Prostate gland (tissue), 2 donors: ENCODE measurements at regions not wholly inside any gene's neighbourhood (a gene's known extent, or its start where the extent isn't known, plus 50 kb on each side); places are given as distances from the start of the nearest gene placed in this dataset.
"Not testable (repeated sequence)": the region's sequence is repeated elsewhere in the genome, so short reads cannot be mapped to it uniquely, and the experiment has no call there.

Experiments
- DNase-seq: peaks from one replicate; pipeline ENCODE4 v3.0.0-alpha.2; 2019; ENCODE audit warnings: low spot score
- H3K27ac ChIP-seq, 2 donors: fragments of 200-600 bp; sonication (generic); 2 replicates each; pipeline ENCODE4 v1.5.1; 2017 to 2019
- H3K27me3 ChIP-seq: fragments of 200-600 bp; sonication (generic); replicated peaks from 2 replicates; pipeline ENCODE4 v1.5.1; 2019; ENCODE audit not compliant: insufficient read depth
- H3K36me3 ChIP-seq, 2 donors: fragments of 200-600 bp; sonication (generic); 1 replicate in 1 of 2; 2 replicates in 1 of 2; pipeline versions ENCODE4 v1.5.1 to v1.8.1; 2017 to 2019
- H3K4me1 ChIP-seq: fragments of 200-600 bp; sonication (generic); replicated peaks from 2 replicates; pipeline ENCODE4 v1.5.1; 2019
- H3K4me3 ChIP-seq, 2 donors: fragments of 200-600 bp; sonication (generic); 2 replicates each; pipeline ENCODE4 v1.5.1; 2017 to 2019
- H3K9me3 ChIP-seq: fragments of 200-600 bp; sonication (generic); 2 replicates; pipeline ENCODE4 v1.5.1; 2017
- CTCF ChIP-seq, 4 experiments: fragments of 200-600 bp in 2 of 4; fragments of 450-650 bp in 2 of 4; sonication (generic) in 2 of 4; IDR thresholded peaks; 1 replicate in 3 of 4; 2 replicates in 1 of 4; pipeline ENCODE4 v1.5.1; 2016 to 2019; ENCODE audit warnings: antibody characterized with exemption in 4 of 4, mild to moderate bottlenecking in 2 of 4, moderate library complexity in 2 of 4
- POLR2A ChIP-seq: fragments of 450-650 bp; IDR thresholded peaks from one replicate; pipeline ENCODE4 v1.6.1; 2016; ENCODE audit warnings: antibody characterized with exemption, mild to moderate bottlenecking
- POLR2AphosphoS5 ChIP-seq: sonication (generic); formaldehyde crosslinking; IDR thresholded peaks from one replicate; pipeline ENCODE4 v1.6.1; 2017; ENCODE audit warnings: antibody characterized with exemption
- WGBS: methylation state at CpG from one replicate; pipeline ENCODE4 v1.1.5; 2018; 5-methylcytosine and 5-hydroxymethylcytosine counted together
- intact Hi-C: fragments of 100-400 bp; cut with DNase I; formaldehyde crosslinking; loops from one replicate; pipeline ENCODE4 v1.14.2; 2022
- small RNA-seq, 2 donors: library from RNA; depleted of rRNA; stranded (forward); fragments of <200 nt; gene quantifications; one replicate each; pipeline ENCODE3, GENCODE V24; 2016

- intact Hi-C loops, result no loop called here
- Histone ChIP-seq H3K4me1 (no peaks in the 10 kb centered on the region), H3K36me3 (no peaks in the 10 kb centered on the region), H3K27me3 (no peaks in the 10 kb centered on the region), H3K4me3 (no peak overlapping the region), H3K27ac (no peak overlapping the region), H3K9me3 (no peaks in the 10 kb centered on the region)
- no peak for DNase-seq
- 92% methylated on average over 7 of the region's 7 CpGs for WGBS
- no peak for TF ChIP-seq CTCF (IDR thresholded peaks at IDR 0.05)
- TF ChIP-seq POLR2A, result no peak
- no peak for TF ChIP-seq POLR2AphosphoS5
Observed at GRCh38 chr14:51597261-51598001, 54.3 kb upstream of the FRMD6 start.

- 66% methylated on average over 1 of the region's 1 CpG for WGBS
Observed at GRCh38 chr14:51598924-51599600, 52.6 kb upstream of the FRMD6 start.

GRCh38 chr14:51600658-51601057, 51.1 kb upstream of the FRMD6 start:
- Histone ChIP-seq H3K4me1 (no peaks in the 10 kb centered on the region), H3K36me3 (no peaks in the 10 kb centered on the region), H3K9me3 (no peaks in the 10 kb centered on the region), H3K4me3 (no peak overlapping the region), H3K27me3 (no peaks in the 10 kb centered on the region), H3K27ac (no peak overlapping the region)
- no peak for TF ChIP-seq POLR2AphosphoS5
- no peak for TF ChIP-seq CTCF (IDR thresholded peaks at IDR 0.05)
- TF ChIP-seq POLR2A, result no peak
- WGBS, result 57% methylated on average over 1 of the region's 1 CpG
- intact Hi-C loops, result no loop called here
- DNase-seq, result no peak

More at GRCh38 chr14:51598924-51599600, 52.6 kb upstream of the FRMD6 start:
- H3K4me3 ChIP-seq, H3K27me3 ChIP-seq, DNase-seq, H3K36me3 ChIP-seq, H3K27ac ChIP-seq, H3K9me3 ChIP-seq, intact Hi-C loops, H3K4me1 ChIP-seq: not testable (repeated sequence)

Small RNAs in the stretch of these regions (small RNA-seq; reads per million reads assigned to genes)
- gene RNU6-1291P, result 0 reads per million in 2 donors
